ENCODE measurements at regions not wholly inside any gene's neighbourhood (a gene's known extent, or its start where the extent isn't known, plus 50 kb on each side); places are given as distances from the start of the nearest gene placed in this dataset.

DNA sequence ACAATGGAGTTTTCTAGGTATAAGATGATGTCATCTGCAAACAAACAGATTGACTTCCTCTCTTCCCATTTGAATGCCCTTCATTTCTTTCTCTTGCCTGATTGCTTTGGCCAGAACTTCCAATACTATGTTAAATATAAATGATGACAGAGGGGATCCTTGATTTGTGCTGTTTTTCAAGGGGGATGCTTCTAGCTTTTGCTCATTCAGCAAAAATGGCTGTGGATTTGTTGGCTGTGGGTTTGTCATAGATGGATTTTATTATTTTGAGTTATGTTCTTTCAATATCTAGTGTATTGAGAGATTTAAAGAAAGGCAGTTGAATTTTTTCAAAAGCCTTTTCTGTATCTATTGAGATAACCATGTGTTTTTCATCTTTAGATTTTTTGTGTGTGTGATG is 662.4 kb upstream of the EYS start (continued):
- TF ChIP-seq, protein P1, sequence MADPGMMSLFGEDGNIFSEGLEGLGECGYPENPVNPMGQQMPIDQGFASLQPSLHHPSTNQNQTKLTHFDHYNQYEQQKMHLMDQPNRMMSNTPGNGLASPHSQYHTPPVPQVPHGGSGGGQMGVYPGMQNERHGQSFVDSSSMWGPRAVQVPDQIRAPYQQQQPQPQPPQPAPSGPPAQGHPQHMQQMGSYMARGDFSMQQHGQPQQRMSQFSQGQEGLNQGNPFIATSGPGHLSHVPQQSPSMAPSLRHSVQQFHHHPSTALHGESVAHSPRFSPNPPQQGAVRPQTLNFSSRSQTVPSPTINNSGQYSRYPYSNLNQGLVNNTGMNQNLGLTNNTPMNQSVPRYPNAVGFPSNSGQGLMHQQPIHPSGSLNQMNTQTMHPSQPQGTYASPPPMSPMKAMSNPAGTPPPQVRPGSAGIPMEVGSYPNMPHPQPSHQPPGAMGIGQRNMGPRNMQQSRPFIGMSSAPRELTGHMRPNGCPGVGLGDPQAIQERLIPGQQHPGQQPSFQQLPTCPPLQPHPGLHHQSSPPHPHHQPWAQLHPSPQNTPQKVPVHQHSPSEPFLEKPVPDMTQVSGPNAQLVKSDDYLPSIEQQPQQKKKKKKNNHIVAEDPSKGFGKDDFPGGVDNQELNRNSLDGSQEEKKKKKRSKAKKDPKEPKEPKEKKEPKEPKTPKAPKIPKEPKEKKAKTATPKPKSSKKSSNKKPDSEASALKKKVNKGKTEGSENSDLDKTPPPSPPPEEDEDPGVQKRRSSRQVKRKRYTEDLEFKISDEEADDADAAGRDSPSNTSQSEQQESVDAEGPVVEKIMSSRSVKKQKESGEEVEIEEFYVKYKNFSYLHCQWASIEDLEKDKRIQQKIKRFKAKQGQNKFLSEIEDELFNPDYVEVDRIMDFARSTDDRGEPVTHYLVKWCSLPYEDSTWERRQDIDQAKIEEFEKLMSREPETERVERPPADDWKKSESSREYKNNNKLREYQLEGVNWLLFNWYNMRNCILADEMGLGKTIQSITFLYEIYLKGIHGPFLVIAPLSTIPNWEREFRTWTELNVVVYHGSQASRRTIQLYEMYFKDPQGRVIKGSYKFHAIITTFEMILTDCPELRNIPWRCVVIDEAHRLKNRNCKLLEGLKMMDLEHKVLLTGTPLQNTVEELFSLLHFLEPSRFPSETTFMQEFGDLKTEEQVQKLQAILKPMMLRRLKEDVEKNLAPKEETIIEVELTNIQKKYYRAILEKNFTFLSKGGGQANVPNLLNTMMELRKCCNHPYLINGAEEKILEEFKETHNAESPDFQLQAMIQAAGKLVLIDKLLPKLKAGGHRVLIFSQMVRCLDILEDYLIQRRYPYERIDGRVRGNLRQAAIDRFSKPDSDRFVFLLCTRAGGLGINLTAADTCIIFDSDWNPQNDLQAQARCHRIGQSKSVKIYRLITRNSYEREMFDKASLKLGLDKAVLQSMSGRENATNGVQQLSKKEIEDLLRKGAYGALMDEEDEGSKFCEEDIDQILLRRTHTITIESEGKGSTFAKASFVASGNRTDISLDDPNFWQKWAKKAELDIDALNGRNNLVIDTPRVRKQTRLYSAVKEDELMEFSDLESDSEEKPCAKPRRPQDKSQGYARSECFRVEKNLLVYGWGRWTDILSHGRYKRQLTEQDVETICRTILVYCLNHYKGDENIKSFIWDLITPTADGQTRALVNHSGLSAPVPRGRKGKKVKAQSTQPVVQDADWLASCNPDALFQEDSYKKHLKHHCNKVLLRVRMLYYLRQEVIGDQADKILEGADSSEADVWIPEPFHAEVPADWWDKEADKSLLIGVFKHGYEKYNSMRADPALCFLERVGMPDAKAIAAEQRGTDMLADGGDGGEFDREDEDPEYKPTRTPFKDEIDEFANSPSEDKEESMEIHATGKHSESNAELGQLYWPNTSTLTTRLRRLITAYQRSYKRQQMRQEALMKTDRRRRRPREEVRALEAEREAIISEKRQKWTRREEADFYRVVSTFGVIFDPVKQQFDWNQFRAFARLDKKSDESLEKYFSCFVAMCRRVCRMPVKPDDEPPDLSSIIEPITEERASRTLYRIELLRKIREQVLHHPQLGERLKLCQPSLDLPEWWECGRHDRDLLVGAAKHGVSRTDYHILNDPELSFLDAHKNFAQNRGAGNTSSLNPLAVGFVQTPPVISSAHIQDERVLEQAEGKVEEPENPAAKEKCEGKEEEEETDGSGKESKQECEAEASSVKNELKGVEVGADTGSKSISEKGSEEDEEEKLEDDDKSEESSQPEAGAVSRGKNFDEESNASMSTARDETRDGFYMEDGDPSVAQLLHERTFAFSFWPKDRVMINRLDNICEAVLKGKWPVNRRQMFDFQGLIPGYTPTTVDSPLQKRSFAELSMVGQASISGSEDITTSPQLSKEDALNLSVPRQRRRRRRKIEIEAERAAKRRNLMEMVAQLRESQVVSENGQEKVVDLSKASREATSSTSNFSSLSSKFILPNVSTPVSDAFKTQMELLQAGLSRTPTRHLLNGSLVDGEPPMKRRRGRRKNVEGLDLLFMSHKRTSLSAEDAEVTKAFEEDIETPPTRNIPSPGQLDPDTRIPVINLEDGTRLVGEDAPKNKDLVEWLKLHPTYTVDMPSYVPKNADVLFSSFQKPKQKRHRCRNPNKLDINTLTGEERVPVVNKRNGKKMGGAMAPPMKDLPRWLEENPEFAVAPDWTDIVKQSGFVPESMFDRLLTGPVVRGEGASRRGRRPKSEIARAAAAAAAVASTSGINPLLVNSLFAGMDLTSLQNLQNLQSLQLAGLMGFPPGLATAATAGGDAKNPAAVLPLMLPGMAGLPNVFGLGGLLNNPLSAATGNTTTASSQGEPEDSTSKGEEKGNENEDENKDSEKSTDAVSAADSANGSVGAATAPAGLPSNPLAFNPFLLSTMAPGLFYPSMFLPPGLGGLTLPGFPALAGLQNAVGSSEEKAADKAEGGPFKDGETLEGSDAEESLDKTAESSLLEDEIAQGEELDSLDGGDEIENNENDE (IDR thresholded peaks at IDR 0.05; ENCODE audit: insufficient replicate concordance, low read length): no peak

Data from H1 (cell line).